Right lobe of liver (tissue), 4 donors: ENCODE measurements at regions not wholly inside any gene's neighbourhood (a gene's known extent, or its start where the extent isn't known, plus 50 kb on each side); places are given as distances from the start of the nearest gene placed in this dataset.

Experiments used
- POLR2A ChIP-seq: fragments of 450-650 bp; IDR thresholded peaks from one replicate; pipeline ENCODE4 v1.6.1; 2017; ENCODE audit warnings: antibody characterized with exemption, mild to moderate bottlenecking
- TF ChIP-seq, protein P1 (sequence below), 4 donors: fragments of 200-600 bp in 3 of 4; fragments of 450-650 bp in 1 of 4; IDR thresholded peaks; one replicate each; pipeline versions ENCODE4 v1.5.1 to v1.8.0; 2016 to 2022; ENCODE audit warnings: antibody characterized with exemption in 4 of 4, mild to moderate bottlenecking in 2 of 4
- donor health status: DM: no; HTN: no; CAD: no.
- donor health status: DM: no; HTN: no; CAD: no.
- donor health status: DM: no; HTN: yes; CAD: no.

DNA sequence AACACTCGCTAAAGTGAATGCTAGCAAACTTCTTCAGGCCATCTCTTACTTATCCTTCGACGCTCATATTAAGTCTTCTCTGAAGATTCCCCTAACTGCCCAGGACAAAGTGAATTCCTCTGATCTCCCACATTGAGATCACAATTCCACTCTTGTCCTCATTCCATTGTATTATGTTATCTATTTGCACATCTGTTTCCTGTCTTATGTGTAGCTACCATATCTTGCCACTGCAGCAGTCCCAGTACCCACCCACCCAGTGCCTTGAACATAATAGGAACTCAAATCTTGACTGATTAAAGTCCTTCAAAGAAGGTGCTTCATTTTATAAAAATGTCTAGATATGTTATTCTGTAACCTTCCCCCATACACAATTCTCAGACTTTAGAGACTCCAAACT is 702.3 kb downstream of the DIAPH3 start:
- TF ChIP-seq, protein P1, sequence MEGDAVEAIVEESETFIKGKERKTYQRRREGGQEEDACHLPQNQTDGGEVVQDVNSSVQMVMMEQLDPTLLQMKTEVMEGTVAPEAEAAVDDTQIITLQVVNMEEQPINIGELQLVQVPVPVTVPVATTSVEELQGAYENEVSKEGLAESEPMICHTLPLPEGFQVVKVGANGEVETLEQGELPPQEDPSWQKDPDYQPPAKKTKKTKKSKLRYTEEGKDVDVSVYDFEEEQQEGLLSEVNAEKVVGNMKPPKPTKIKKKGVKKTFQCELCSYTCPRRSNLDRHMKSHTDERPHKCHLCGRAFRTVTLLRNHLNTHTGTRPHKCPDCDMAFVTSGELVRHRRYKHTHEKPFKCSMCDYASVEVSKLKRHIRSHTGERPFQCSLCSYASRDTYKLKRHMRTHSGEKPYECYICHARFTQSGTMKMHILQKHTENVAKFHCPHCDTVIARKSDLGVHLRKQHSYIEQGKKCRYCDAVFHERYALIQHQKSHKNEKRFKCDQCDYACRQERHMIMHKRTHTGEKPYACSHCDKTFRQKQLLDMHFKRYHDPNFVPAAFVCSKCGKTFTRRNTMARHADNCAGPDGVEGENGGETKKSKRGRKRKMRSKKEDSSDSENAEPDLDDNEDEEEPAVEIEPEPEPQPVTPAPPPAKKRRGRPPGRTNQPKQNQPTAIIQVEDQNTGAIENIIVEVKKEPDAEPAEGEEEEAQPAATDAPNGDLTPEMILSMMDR (IDR thresholded peaks at IDR 0.05) = no peak
- no peak for TF ChIP-seq POLR2A
